Cardiac muscle cell (in vitro differentiated cells and primary cell): ENCODE measurements at regions not wholly inside any gene's neighbourhood (a gene's known extent, or its start where the extent isn't known, plus 50 kb on each side); places are given as distances from the start of the nearest gene placed in this dataset.

ENCODE experiments used
- DNase-seq, 2 donors: peaks; one replicate each; pipeline versions ENCODE4 v3.0.0 to v3.0.0-alpha.2; 2010 to 2017; ENCODE audit warnings: low read depth in 1 of 2, low spot score in 1 of 2
- H3K27ac ChIP-seq: fragments of 200-600 bp; sonication (generic); 2 replicates; pipeline ENCODE4 v1.5.1; 2016
- H3K27me3 ChIP-seq: fragments of 200-600 bp; sonication (generic); 2 replicates; pipeline ENCODE4 v1.6.0; 2016; ENCODE audit warnings: control low read depth
- H3K36me3 ChIP-seq: fragments of 200-600 bp; sonication (generic); 2 replicates; pipeline ENCODE4 v1.5.1; 2016; ENCODE audit warnings: control low read depth
- H3K4me1 ChIP-seq: fragments of 200-600 bp; sonication (generic); 2 replicates; pipeline ENCODE4 v1.8.1; 2017; ENCODE audit warnings: low read depth, mild to moderate bottlenecking, mixed run types
- H3K4me3 ChIP-seq: fragments of 200-600 bp; sonication (generic); 2 replicates; pipeline ENCODE4 v1.5.1; 2016; ENCODE audit warnings: mild to moderate bottlenecking
- H3K9me3 ChIP-seq: fragments of 200-600 bp; sonication (generic); 2 replicates; pipeline ENCODE4 v1.5.1; 2017; ENCODE audit warnings: low read depth, mild to moderate bottlenecking, control low read depth
- TF ChIP-seq, protein P1 (sequence below): IDR thresholded peaks from 2 replicates; pipeline ENCODE4 v1.5.1; 2012; ENCODE audit warnings: low read depth, mild to moderate bottlenecking, low read length

DNA sequence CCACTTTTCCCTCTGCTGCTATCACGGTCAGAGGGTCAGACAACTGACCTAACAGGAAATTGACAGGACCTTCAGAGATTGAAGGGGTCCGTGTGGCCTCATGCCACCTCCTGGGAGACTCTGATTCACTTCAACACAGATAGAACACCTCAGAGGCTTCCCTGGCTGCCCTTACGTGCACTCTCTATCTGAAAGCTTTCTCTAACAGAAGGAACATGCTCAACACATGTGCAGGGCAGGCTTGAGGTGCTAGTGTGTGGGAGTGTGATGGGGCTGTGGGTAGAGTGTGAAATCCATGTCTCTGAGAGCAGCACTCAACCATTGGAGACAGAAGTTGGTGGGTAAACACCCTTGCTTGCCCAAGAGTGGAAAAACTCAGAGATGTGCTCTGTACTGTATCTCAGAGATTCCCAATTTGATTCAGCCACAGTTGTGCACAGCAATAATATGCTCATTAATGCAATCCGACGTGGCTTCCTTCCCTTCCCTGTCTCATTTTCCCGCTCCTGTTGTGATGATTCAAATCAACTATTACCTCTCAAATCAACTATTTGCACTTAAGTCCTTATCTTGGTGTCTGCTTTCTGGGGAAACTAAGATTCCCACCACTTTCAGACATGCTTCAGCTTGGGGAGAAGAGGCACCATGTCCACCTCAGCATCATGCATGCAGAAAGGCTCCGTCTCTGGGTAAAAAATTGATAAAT is 62.0 kb upstream of the MAGEB2 start:
- Histone ChIP-seq H3K27ac (peak overlapping the region; percentile 25), H3K36me3 (no peaks in the 10 kb centered on the region), H3K9me3 (no peaks in the 10 kb centered on the region), H3K4me1 (peaks cover 11% of the 10 kb centered on the region), H3K27me3 (no peaks in the 10 kb centered on the region), H3K4me3 (no peak overlapping the region)
- peak in 1 of 2 donors; percentile 21 for DNase-seq
- TF ChIP-seq, protein P1, sequence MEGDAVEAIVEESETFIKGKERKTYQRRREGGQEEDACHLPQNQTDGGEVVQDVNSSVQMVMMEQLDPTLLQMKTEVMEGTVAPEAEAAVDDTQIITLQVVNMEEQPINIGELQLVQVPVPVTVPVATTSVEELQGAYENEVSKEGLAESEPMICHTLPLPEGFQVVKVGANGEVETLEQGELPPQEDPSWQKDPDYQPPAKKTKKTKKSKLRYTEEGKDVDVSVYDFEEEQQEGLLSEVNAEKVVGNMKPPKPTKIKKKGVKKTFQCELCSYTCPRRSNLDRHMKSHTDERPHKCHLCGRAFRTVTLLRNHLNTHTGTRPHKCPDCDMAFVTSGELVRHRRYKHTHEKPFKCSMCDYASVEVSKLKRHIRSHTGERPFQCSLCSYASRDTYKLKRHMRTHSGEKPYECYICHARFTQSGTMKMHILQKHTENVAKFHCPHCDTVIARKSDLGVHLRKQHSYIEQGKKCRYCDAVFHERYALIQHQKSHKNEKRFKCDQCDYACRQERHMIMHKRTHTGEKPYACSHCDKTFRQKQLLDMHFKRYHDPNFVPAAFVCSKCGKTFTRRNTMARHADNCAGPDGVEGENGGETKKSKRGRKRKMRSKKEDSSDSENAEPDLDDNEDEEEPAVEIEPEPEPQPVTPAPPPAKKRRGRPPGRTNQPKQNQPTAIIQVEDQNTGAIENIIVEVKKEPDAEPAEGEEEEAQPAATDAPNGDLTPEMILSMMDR = no peak

DNA sequence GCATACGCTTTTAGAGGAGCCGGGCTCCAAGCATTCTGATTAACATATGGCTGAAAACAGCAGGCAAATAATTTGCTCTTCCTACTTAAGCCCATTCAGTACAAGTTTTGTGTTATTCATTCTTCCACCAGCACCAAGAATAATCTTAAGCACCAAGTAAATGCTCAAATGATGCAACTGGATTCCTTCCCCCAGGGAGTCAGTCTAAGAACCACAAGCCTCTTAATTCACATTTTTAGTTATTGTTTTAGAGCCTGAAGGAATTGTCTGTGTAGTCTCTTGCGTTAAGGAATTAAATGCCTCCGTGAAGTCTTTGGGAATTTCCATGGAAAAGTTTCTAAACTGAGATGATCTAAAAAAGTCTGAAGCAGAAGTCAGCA is 61.5 kb upstream of the MAGEB2 start:
- no peaks in the 10 kb centered on the region for H3K36me3 ChIP-seq
- H3K4me3 ChIP-seq = no peak overlapping the region
- TF ChIP-seq, protein P1 = no peak
- H3K9me3 ChIP-seq = no peaks in the 10 kb centered on the region
- no peak overlapping the region for H3K27ac ChIP-seq
- H3K27me3 ChIP-seq = no peaks in the 10 kb centered on the region
- no peak for DNase-seq
- peaks cover 11% of the 10 kb centered on the region for H3K4me1 ChIP-seq

DNA sequence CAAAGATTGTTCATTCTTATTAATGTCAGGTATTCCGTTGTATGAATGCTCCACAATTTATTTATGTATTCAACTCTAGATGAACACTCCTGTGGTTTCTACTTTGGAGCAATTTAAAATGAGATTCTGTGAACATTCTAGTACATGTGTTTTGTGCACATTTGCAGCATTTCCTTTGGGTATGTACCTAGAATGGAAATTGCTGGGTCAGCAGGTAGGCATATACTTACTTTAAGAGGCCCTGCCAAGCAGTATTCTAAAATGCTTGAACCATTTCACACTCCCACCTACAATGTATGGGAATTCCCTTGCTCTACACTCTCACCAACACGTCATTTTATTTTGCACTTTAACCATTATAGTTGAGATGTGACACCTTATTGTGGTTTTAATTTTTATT is 59.4 kb upstream of the MAGEB2 start:
- Histone ChIP-seq H3K27me3 (no peaks in the 10 kb centered on the region), H3K4me1 (peaks cover 11% of the 10 kb centered on the region), H3K27ac (no peak overlapping the region), H3K9me3 (no peaks in the 10 kb centered on the region), H3K4me3 (no peak overlapping the region), H3K36me3 (no peaks in the 10 kb centered on the region)
- TF ChIP-seq, protein P1 = no peak
- no peak for DNase-seq

DNA sequence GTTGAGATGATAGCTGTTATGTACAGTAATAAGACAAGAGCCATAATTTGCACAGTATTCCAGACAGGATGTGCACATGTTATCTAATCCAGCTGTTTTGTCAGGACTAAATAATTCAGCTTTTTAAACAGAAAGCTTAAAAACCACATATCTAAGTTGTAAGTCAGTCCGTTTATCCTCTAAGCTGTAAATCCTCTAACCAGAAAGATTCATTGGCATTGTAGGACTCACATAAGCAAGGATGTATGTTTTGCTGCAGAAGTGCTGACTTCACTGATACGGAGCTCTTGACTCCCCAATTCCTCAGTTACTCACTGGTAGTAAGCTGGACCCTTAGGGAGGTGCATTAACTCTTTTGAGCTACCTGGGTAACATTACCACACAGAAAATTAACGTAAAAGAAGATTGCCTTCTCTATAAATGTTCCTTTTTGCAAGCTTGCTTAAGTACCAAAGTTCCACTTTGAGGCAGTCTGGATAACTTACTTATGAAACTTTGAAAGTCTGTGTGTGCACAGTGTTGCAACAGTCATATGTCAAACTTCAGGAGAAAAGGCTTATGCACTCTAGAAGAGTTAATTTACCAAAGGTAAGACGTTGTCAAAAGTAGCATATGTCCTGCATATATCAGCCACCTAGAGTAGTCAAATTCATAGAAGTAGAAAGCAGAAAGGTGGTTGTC is 58.3 kb upstream of the MAGEB2 start:
- DNase-seq = no peak
- no peak overlapping the region for H3K4me3 ChIP-seq
- TF ChIP-seq, protein P1 = no peak
- no peaks in the 10 kb centered on the region for H3K27me3 ChIP-seq
- H3K9me3 ChIP-seq = no peaks in the 10 kb centered on the region
- H3K27ac ChIP-seq = no peak overlapping the region
- no peaks in the 10 kb centered on the region for H3K36me3 ChIP-seq
- H3K4me1 ChIP-seq = peaks cover 11% of the 10 kb centered on the region

DNA sequence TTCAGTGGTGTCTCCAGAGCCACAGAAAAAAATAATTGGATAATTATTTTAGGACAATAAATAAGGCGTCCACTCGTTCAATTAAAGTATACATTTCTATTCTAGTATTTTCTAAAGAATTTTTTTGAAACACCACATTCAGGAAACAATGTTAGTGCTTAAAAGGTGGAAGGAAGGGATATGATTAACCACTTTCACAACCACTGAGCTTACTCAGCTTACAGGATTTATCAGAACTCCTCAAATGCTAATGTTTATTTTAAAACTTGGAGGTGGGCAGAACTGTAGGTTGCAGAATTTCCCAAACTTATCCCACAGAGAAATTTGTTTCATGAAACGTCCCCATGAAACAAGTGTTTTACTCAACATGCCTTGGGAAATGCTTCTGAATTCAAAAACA is 54.3 kb upstream of the MAGEB2 start:
- Histone ChIP-seq H3K36me3 (no peaks in the 10 kb centered on the region), H3K4me3 (no peak overlapping the region), H3K4me1 (no peaks in the 10 kb centered on the region), H3K9me3 (no peaks in the 10 kb centered on the region), H3K27ac (no peak overlapping the region), H3K27me3 (no peaks in the 10 kb centered on the region)
- DNase-seq = no peak
- TF ChIP-seq, protein P1 = no peak
